HEK293T (cell line): ENCODE measurements at regions not wholly inside any gene's neighbourhood (a gene's known extent, or its start where the extent isn't known, plus 50 kb on each side); places are given as distances from the start of the nearest gene placed in this dataset.
"Not testable (repeated sequence)": the region's sequence is repeated elsewhere in the genome, so short reads cannot be mapped to it uniquely, and the experiment has no call there.

ENCODE experiments used
- CTCF ChIA-PET: fragments of 350-600 bp; formaldehyde crosslinking; extraction: SDS; loops from one replicate; lab custom pipeline; 2021; ENCODE audit warnings: antibody characterized with exemption, inconsistent platforms; lab: Yijun Ruan, JAX
- POLR2A ChIA-PET: fragments of 350-600 bp; formaldehyde crosslinking; extraction: SDS; loops from one replicate; lab custom pipeline; 2020; ENCODE audit warnings: antibody characterized with exemption, inconsistent platforms; lab: Yijun Ruan, JAX
- DNase-seq: peaks from one replicate; pipeline ENCODE4 v3.0.0; 2012; ENCODE audit warnings: mixed read lengths; ENCODE audit errors: extremely low spot score
- ARNT ChIP-seq: fragments of 450-650 bp; IDR thresholded peaks from 2 replicates; pipeline ENCODE4 v1.6.1; 2017; ENCODE audit warnings: mild to moderate bottlenecking
- BHLHE40 ChIP-seq: fragments of 450-650 bp; IDR thresholded peaks from 2 replicates; pipeline ENCODE4 v1.6.1; 2016; ENCODE audit warnings: mild to moderate bottlenecking, moderate library complexity, borderline replicate concordance
- CTBP1 ChIP-seq: fragments of 450-650 bp; IDR thresholded peaks from 2 replicates; pipeline ENCODE4 v1.6.1; 2016; ENCODE audit warnings: borderline replicate concordance
- ELF4 ChIP-seq: fragments of 450-650 bp; IDR thresholded peaks from 2 replicates; pipeline ENCODE4 v1.6.1; 2017; ENCODE audit warnings: antibody characterized with exemption
- FOXA1 ChIP-seq: fragments of 450-650 bp; IDR thresholded peaks from 2 replicates; pipeline ENCODE4 v1.6.1; 2016; ENCODE audit warnings: mild to moderate bottlenecking
- FOXK2 ChIP-seq: fragments of 450-650 bp; IDR thresholded peaks from 2 replicates; pipeline ENCODE4 v1.6.1; 2016; ENCODE audit warnings: mild to moderate bottlenecking
- FOXM1 ChIP-seq: fragments of 450-650 bp; IDR thresholded peaks from 2 replicates; pipeline ENCODE4 v1.6.1; 2017; ENCODE audit warnings: mild to moderate bottlenecking, borderline replicate concordance
- HDGF ChIP-seq: fragments of 450-650 bp; IDR thresholded peaks from 2 replicates; pipeline ENCODE4 v1.6.1; 2017; ENCODE audit warnings: antibody characterized with exemption, borderline replicate concordance
- L3MBTL2 ChIP-seq: fragments of 450-650 bp; conservative IDR thresholded peaks from 2 replicates; pipeline ENCODE4 v1.6.1; 2016; ENCODE audit warnings: mild to moderate bottlenecking
- LEF1 ChIP-seq: fragments of 450-650 bp; IDR thresholded peaks from 2 replicates; pipeline ENCODE4 v1.6.1; 2017; ENCODE audit warnings: mild to moderate bottlenecking, borderline replicate concordance
- NFRKB ChIP-seq: fragments of 450-650 bp; IDR thresholded peaks from 2 replicates; pipeline ENCODE4 v1.6.1; 2016; ENCODE audit warnings: mild to moderate bottlenecking, moderate library complexity
- PKNOX1 ChIP-seq: fragments of 450-650 bp; IDR thresholded peaks from 2 replicates; pipeline ENCODE4 v1.6.1; 2016
- SP1 ChIP-seq: fragments of 450-650 bp; IDR thresholded peaks from 2 replicates; pipeline ENCODE4 v1.6.1; 2017
- SUZ12 ChIP-seq: fragments of 450-650 bp; IDR thresholded peaks from 2 replicates; pipeline ENCODE4 v1.6.1; 2016; ENCODE audit warnings: mild to moderate bottlenecking
- TARDBP ChIP-seq: fragments of 450-650 bp; IDR thresholded peaks from 2 replicates; pipeline ENCODE4 v1.6.1; 2016
- ZNF384 ChIP-seq: fragments of 450-650 bp; IDR thresholded peaks from 2 replicates; pipeline ENCODE4 v1.6.1; 2016

- CTCF ChIA-PET: no interaction called here
Observed at GRCh38 chr6:27651371-27651732, 178.4 kb upstream of the ZNF184 start.

GRCh38 chr6:27650620-27651370 is 177.9 kb upstream of the ZNF184 start:
- POLR2A ChIA-PET: no interaction called here
- peak; percentile 70 for DNase-seq
- TF ChIP-seq BHLHE40 (no peak), ARNT (peak; percentile 52; the same call in 1 of the 2 replicates), FOXM1 (peak; percentile 14; the same call in 1 of the 2 replicates), SP1 (no peak)
- CTCF ChIA-PET: no interaction called here

More at GRCh38 chr6:27651371-27651732, 178.4 kb upstream of the ZNF184 start:
- POLR2A ChIA-PET: no interaction called here
- peak; percentile 36 for DNase-seq
- TF ChIP-seq SUZ12 (no peak), ELF4 (no peak), NFRKB (no peak), L3MBTL2 (peak; percentile 34; the same call in 1 of the 2 replicates), SP1 (no peak), ARNT (no peak)

- DNase-seq: no peak
- TF ChIP-seq FOXA1 (no peak), ELF4 (no peak), L3MBTL2 (no peak), LEF1 (no peak), ARNT (no peak)
- CTCF ChIA-PET: interaction anchor here (0.7 kb wide), 1 partner anchor 1072 kb away, joined by 3 read pairs; no protein-coding TSS in a partner anchor
- POLR2A ChIA-PET: no interaction called here
Observed at GRCh38 chr6:27644528-27644927, 171.6 kb upstream of the ZNF184 start.

GRCh38 chr6:27642744-27643456 is 170.0 kb upstream of the ZNF184 start:
- TF ChIP-seq FOXK2: no peak
- TF ChIP-seq TARDBP: no peak
- TF ChIP-seq SUZ12: no peak
- no peak for TF ChIP-seq ARNT
- TF ChIP-seq ELF4: no peak
- TF ChIP-seq ZNF384: no peak; the same call in 1 of the 2 replicates
- no peak for TF ChIP-seq PKNOX1
- no peak for TF ChIP-seq NFRKB
- TF ChIP-seq SP1: no peak
- TF ChIP-seq BHLHE40: no peak
- no peak for TF ChIP-seq L3MBTL2
- TF ChIP-seq LEF1: no peak
- no peak for TF ChIP-seq HDGF
- no peak for DNase-seq
- CTCF ChIA-PET: no interaction called here
- POLR2A ChIA-PET: no interaction called here

GRCh38 chr6:27635886-27636285 is 163.0 kb upstream of the ZNF184 start:
- DNase-seq, CTCF ChIA-PET, POLR2A ChIA-PET: not testable (repeated sequence)

GRCh38 chr6:27633221-27633688 is 160.3 kb upstream of the ZNF184 start:
- POLR2A ChIA-PET, CTCF ChIA-PET, DNase-seq: not testable (repeated sequence)

- ChIA-PET CTCF (interaction anchor here (1.1 to 2.4 kb wide), 2 partner anchors 14 to 22 kb away, joined by 5 to 9 read pairs; no protein-coding TSS in a partner anchor), POLR2A (interaction anchor here (2.7 kb wide), 1 partner anchor 13 kb away, joined by 15 read pairs; no protein-coding TSS in a partner anchor)
- DNase-seq: no peak
- no peak for TF ChIP-seq SP1
- TF ChIP-seq ZNF384: no peak
- no peak for TF ChIP-seq ARNT
- no peak for TF ChIP-seq LEF1
- TF ChIP-seq BHLHE40: no peak
- no peak for TF ChIP-seq NFRKB
Observed at GRCh38 chr6:27631609-27631916, 158.7 kb upstream of the ZNF184 start.

- POLR2A ChIA-PET: interaction anchor here (1.0 to 2.7 kb wide), 2 partner anchors 13 to 14 kb away, joined by 3 to 15 read pairs; no protein-coding TSS in a partner anchor
- CTCF ChIA-PET: interaction anchor here (0.8 to 2.4 kb wide), 3 partner anchors 11 to 22 kb away, joined by 3 to 9 read pairs (median 5); no protein-coding TSS in a partner anchor
- TF ChIP-seq LEF1 (0 out of 2 replicates have a peak, but pooled peaks have one; percentile 42), SUZ12 (no peak), CTBP1 (peak; percentile 37; the same call in 1 of the 2 replicates), TARDBP (no peak), ZNF384 (no peak), L3MBTL2 (peak; percentile 97), HDGF (no peak), FOXM1 (no peak), FOXA1 (no peak), ARNT (no peak), FOXK2 (no peak)
- DNase-seq: peak; percentile 77
Observed at GRCh38 chr6:27630727-27631608, 158.1 kb upstream of the ZNF184 start.
